H9 (cell line): ENCODE measurements at regions not wholly inside any gene's neighbourhood (a gene's known extent, or its start where the extent isn't known, plus 50 kb on each side); places are given as distances from the start of the nearest gene placed in this dataset.

Experiments used
- DNase-seq: peaks from one replicate; pipeline ENCODE4 v3.0.0-alpha.2; 2017
- H2AFZ ChIP-seq: one replicate; pipeline ENCODE4 v1.6.1; 2013; ENCODE audit warnings: mild to moderate bottlenecking, low read length, control low read depth, moderate library complexity
- H2AK5ac ChIP-seq: 2 replicates; pipeline ENCODE4 v1.6.1; 2013; ENCODE audit warnings: low read length, control low read depth, mixed read lengths; ENCODE audit not compliant: insufficient read length
- H2BK120ac ChIP-seq: one replicate; pipeline ENCODE4 v1.6.1; 2013; ENCODE audit warnings: low read depth, mild to moderate bottlenecking, low read length, control low read depth, inconsistent platforms; ENCODE audit not compliant: poor library complexity, severe bottlenecking
- H2BK12ac ChIP-seq: 2 replicates; pipeline ENCODE4 v1.6.1; 2013; ENCODE audit warnings: low read length, control low read depth, mixed read lengths, low read depth; ENCODE audit not compliant: insufficient read length
- H2BK15ac ChIP-seq: 2 replicates; pipeline ENCODE4 v1.6.1; 2013; ENCODE audit warnings: low read depth, low read length, control low read depth
- H2BK20ac ChIP-seq: one replicate; pipeline ENCODE4 v1.6.1; 2013; ENCODE audit warnings: low read depth, mild to moderate bottlenecking, low read length, control low read depth, inconsistent platforms; ENCODE audit not compliant: poor library complexity, severe bottlenecking
- H2BK5ac ChIP-seq: 2 replicates; pipeline ENCODE4 v1.6.1; 2013; ENCODE audit warnings: low read length, control low read depth, mixed read lengths; ENCODE audit not compliant: insufficient read length
- H3K14ac ChIP-seq: 2 replicates; pipeline ENCODE4 v1.6.1; 2013; ENCODE audit warnings: low read length, control low read depth; ENCODE audit not compliant: insufficient read depth
- H3K18ac ChIP-seq: 2 replicates; pipeline ENCODE4 v1.6.1; 2013; ENCODE audit warnings: low read depth, mild to moderate bottlenecking, mixed read lengths, low read length, control low read depth; ENCODE audit not compliant: insufficient read length
- H3K23ac ChIP-seq: 2 replicates; pipeline ENCODE4 v1.6.1; 2013; ENCODE audit warnings: low read length, control low read depth, mixed read lengths, low read depth; ENCODE audit not compliant: insufficient read length
- H3K23me2 ChIP-seq: 2 replicates; pipeline ENCODE4 v1.6.1; 2013; ENCODE audit warnings: low read depth, mild to moderate bottlenecking, mixed read lengths, low read length, control low read depth; ENCODE audit not compliant: insufficient read length, poor library complexity, severe bottlenecking
- H3K27ac ChIP-seq: 2 replicates; pipeline ENCODE4 v1.5.1; 2013; ENCODE audit warnings: low read length, control low read depth, mixed read lengths, low read depth; ENCODE audit not compliant: insufficient read length
- H3K27me3 ChIP-seq: 2 replicates; pipeline ENCODE4 v1.6.1; 2013; ENCODE audit warnings: low read length, control low read depth, inconsistent platforms; ENCODE audit not compliant: insufficient read depth
- H3K4ac ChIP-seq: 2 replicates; pipeline ENCODE4 v1.6.1; 2013; ENCODE audit warnings: low read depth, mild to moderate bottlenecking, control low read depth, inconsistent platforms, low read length, moderate library complexity
- H3K4me1 ChIP-seq: 2 replicates; pipeline ENCODE4 v1.6.1; 2013; ENCODE audit warnings: low read length, control low read depth, inconsistent platforms; ENCODE audit not compliant: insufficient read depth
- H3K4me2 ChIP-seq: 2 replicates; pipeline ENCODE4 v1.6.1; 2013; ENCODE audit warnings: low read length, control low read depth, mixed read lengths; ENCODE audit not compliant: insufficient read length, insufficient read depth
- H3K56ac ChIP-seq: 2 replicates; pipeline ENCODE4 v1.6.1; 2013; ENCODE audit warnings: low read depth, mild to moderate bottlenecking, mixed read lengths, low read length, control low read depth; ENCODE audit not compliant: insufficient read length
- H3K79me1 ChIP-seq: 2 replicates; pipeline ENCODE4 v1.6.1; 2013; ENCODE audit warnings: low read depth, mild to moderate bottlenecking, moderate library complexity, low read length, control low read depth, inconsistent platforms; ENCODE audit not compliant: insufficient read depth, poor library complexity, severe bottlenecking
- H3K79me2 ChIP-seq: 2 replicates; pipeline ENCODE4 v1.6.1; 2013; ENCODE audit warnings: low read length, control low read depth, inconsistent platforms; ENCODE audit not compliant: insufficient read depth
- H3K9ac ChIP-seq: 2 replicates; pipeline ENCODE4 v1.6.1; 2013; ENCODE audit warnings: low read length, control low read depth, mixed read lengths; ENCODE audit not compliant: insufficient read length; ENCODE audit errors: extremely low read depth
- H3K9me3 ChIP-seq: one replicate; pipeline ENCODE4 v1.6.1; 2013; ENCODE audit warnings: low read depth, low read length, inconsistent platforms; ENCODE audit not compliant: control insufficient read depth
- H3T11ph ChIP-seq: one replicate; pipeline ENCODE4 v1.6.1; 2013; ENCODE audit warnings: mild to moderate bottlenecking, low read length, control low read depth, inconsistent platforms
- H4K20me1 ChIP-seq: one replicate; pipeline ENCODE4 v1.6.1; 2013; ENCODE audit not compliant: control insufficient read depth, insufficient read length, insufficient read depth
- H4K5ac ChIP-seq: 2 replicates; pipeline ENCODE4 v1.6.1; 2013; ENCODE audit warnings: low read depth, mild to moderate bottlenecking, mixed read lengths, low read length, control low read depth; ENCODE audit not compliant: insufficient read length
- H4K8ac ChIP-seq: replicated peaks from 2 replicates; pipeline ENCODE4 v1.6.1; 2013; ENCODE audit warnings: low read length, control low read depth, mixed read lengths, low read depth; ENCODE audit not compliant: insufficient read length
- H4K91ac ChIP-seq: 2 replicates; pipeline ENCODE4 v1.6.1; 2013; ENCODE audit warnings: low read depth, mild to moderate bottlenecking, moderate library complexity, mixed read lengths, low read length, control low read depth; ENCODE audit not compliant: insufficient read length
- H3K27ac Mint-ChIP-seq, 3 experiments: 2 replicates in 2 of 3; 3 replicates in 1 of 3; pipeline ENCODE4 v1.8.0; 2020 to 2021; ENCODE audit warnings: mixed read lengths in 3 of 3, mild to moderate bottlenecking in 1 of 3, moderate library complexity in 1 of 3
- H3K27me3 Mint-ChIP-seq: 2 replicates; pipeline ENCODE4 v1.8.0; 2021; ENCODE audit warnings: low read depth, mild to moderate bottlenecking, moderate library complexity, mixed read lengths
- H3K36me3 Mint-ChIP-seq, 3 experiments: 2 replicates in 2 of 3; 3 replicates in 1 of 3; pipeline ENCODE4 v1.8.0; 2020 to 2021; ENCODE audit warnings: low read depth in 3 of 3, mixed read lengths in 3 of 3; ENCODE audit not compliant: insufficient read depth in 1 of 3
- H3K4me1 Mint-ChIP-seq, 2 experiments: 2 replicates each; pipeline ENCODE4 v1.8.0; 2020; ENCODE audit warnings: mixed read lengths in 2 of 2
- H3K4me3 Mint-ChIP-seq, 2 experiments: 2 replicates in 1 of 2; 3 replicates in 1 of 2; pipeline ENCODE4 v1.8.0; 2020 to 2021; ENCODE audit warnings: mild to moderate bottlenecking in 2 of 2, mixed read lengths in 2 of 2, moderate library complexity in 1 of 2
- H3K9me3 Mint-ChIP-seq, 2 experiments: 2 replicates in 1 of 2; 3 replicates in 1 of 2; pipeline ENCODE4 v1.8.0; 2020; ENCODE audit warnings: mild to moderate bottlenecking in 2 of 2, mixed read lengths in 2 of 2, moderate library complexity in 1 of 2
- WGBS: extraction: QIAGEN DNeasy Blood & Tissue Kit; methylation state at CpG from one replicate; pipeline ENCODE4 v1.1.7; 2013; ENCODE audit warnings: missing lambda C conversion rate, low lambda C conversion rate, mixed read lengths; ENCODE audit not compliant: insufficient read length; ENCODE audit errors: extremely low coverage; 5-methylcytosine and 5-hydroxymethylcytosine counted together
- TF ChIP-seq, protein P1 (sequence below): fragments of 200-600 bp; sonication (generic); conservative IDR thresholded peaks from 3 replicates; pipeline ENCODE4 v1.8.0; 2021; ENCODE audit warnings: antibody characterized with exemption, mild to moderate bottlenecking

- no peak overlapping the region for H3K9ac ChIP-seq
- no peak overlapping the region for H2AK5ac ChIP-seq
- no peak for DNase-seq
- WGBS, result no CpG with 5 or more reads among the region's 8 CpGs
- TF ChIP-seq, protein P1, sequence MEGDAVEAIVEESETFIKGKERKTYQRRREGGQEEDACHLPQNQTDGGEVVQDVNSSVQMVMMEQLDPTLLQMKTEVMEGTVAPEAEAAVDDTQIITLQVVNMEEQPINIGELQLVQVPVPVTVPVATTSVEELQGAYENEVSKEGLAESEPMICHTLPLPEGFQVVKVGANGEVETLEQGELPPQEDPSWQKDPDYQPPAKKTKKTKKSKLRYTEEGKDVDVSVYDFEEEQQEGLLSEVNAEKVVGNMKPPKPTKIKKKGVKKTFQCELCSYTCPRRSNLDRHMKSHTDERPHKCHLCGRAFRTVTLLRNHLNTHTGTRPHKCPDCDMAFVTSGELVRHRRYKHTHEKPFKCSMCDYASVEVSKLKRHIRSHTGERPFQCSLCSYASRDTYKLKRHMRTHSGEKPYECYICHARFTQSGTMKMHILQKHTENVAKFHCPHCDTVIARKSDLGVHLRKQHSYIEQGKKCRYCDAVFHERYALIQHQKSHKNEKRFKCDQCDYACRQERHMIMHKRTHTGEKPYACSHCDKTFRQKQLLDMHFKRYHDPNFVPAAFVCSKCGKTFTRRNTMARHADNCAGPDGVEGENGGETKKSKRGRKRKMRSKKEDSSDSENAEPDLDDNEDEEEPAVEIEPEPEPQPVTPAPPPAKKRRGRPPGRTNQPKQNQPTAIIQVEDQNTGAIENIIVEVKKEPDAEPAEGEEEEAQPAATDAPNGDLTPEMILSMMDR, result no peak
- H4K91ac ChIP-seq, result no peak overlapping the region
- no peaks in the 10 kb centered on the region for H3K27me3 ChIP-seq
- H2AFZ ChIP-seq, result no peak overlapping the region
- H4K8ac ChIP-seq, result no peak overlapping the region
- no peaks in the 10 kb centered on the region for H4K20me1 ChIP-seq
- H3K4ac ChIP-seq, result no peak overlapping the region
- H3K23me2 ChIP-seq, result no peaks in the 10 kb centered on the region
- H3K27ac ChIP-seq, result no peak overlapping the region
- H3K18ac ChIP-seq, result no peak overlapping the region
- H2BK120ac ChIP-seq, result no peak overlapping the region
- H3K4me1 ChIP-seq, result no peaks in the 10 kb centered on the region
- no peaks in the 10 kb centered on the region for H3K9me3 ChIP-seq
- no peak overlapping the region for H3K14ac ChIP-seq
- no peak overlapping the region for H2BK15ac ChIP-seq
- H2BK20ac ChIP-seq, result no peak overlapping the region
- H2BK12ac ChIP-seq, result no peak overlapping the region
- H3K9me3 Mint-ChIP-seq, result peaks cover 6 to 8% of the 10 kb centered on the region in 2 experiments; a peak in 4 of 5 replicates
- H3K36me3 Mint-ChIP-seq, result peaks cover 2 to 8% (median 7%) of the 10 kb centered on the region in 3 experiments; a peak in 6 of 7 replicates
- no peak overlapping the region for H3K56ac ChIP-seq
- no peak overlapping the region for H3K23ac ChIP-seq
- no peak overlapping the region for H3T11ph ChIP-seq
- no peaks in the 10 kb centered on the region for H3K27me3 Mint-ChIP-seq
- no peak overlapping the region for H2BK5ac ChIP-seq
- no peak overlapping the region for H4K5ac ChIP-seq
- H3K79me2 ChIP-seq, result no peaks in the 10 kb centered on the region
- peaks cover 2 to 5% of the 10 kb centered on the region in 2 experiments; a peak in 1 of 4 replicates for H3K4me1 Mint-ChIP-seq
- H3K4me3 Mint-ChIP-seq, result no peak overlapping the region
- H3K4me2 ChIP-seq, result no peak overlapping the region
- H3K27ac Mint-ChIP-seq, result no peak overlapping the region
- no peaks in the 10 kb centered on the region for H3K79me1 ChIP-seq
Measured at GRCh38 chr4:124555959-124556358, 156.6 kb downstream of the ANKRD50 start.
